ENCODE measurements at regions not wholly inside any gene's neighbourhood (a gene's known extent, or its start where the extent isn't known, plus 50 kb on each side); places are given as distances from the start of the nearest gene placed in this dataset.

DNA sequence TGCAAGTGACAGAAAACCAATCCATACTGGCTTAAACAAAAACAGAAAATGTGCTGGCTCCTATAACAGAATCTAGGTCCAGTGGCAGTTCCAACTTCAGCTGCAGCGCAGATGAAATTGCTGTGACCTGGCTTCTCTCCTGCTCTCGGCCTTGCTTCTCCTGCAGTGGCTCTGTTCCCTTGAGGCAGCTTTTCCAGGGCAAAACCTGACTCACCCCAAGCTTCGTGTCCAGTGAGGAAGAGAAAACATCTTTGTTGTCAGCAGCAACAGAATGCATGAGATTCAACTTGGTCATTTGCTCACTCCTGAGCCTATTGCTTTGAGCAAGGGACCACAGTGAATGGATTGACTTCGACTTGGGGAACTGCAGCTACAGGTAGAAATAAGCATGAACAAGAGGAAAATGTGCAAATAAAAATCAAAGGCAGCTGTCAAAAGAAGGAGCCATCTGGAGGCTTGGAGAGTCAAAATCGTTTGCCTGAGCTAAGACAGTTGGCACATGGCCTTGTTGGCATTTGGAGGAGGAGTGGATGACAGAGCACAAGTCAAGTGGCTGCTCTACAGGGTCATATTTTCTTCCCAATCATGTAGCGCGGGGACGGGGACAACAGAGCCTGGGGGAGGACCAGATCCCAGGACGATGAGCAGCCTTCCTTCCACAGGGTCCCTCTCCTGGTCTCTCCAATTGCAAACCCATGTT, 523.4 kb downstream of the FGF9 start:
- H3K27ac ChIP-seq = no peak overlapping the region
- TF ChIP-seq ZFX (IDR thresholded peaks at IDR 0.05; ENCODE audit: borderline replicate concordance) = no peak
- TF ChIP-seq, protein P1, sequence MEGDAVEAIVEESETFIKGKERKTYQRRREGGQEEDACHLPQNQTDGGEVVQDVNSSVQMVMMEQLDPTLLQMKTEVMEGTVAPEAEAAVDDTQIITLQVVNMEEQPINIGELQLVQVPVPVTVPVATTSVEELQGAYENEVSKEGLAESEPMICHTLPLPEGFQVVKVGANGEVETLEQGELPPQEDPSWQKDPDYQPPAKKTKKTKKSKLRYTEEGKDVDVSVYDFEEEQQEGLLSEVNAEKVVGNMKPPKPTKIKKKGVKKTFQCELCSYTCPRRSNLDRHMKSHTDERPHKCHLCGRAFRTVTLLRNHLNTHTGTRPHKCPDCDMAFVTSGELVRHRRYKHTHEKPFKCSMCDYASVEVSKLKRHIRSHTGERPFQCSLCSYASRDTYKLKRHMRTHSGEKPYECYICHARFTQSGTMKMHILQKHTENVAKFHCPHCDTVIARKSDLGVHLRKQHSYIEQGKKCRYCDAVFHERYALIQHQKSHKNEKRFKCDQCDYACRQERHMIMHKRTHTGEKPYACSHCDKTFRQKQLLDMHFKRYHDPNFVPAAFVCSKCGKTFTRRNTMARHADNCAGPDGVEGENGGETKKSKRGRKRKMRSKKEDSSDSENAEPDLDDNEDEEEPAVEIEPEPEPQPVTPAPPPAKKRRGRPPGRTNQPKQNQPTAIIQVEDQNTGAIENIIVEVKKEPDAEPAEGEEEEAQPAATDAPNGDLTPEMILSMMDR (IDR thresholded peaks at IDR 0.05) = no peak

DNA sequence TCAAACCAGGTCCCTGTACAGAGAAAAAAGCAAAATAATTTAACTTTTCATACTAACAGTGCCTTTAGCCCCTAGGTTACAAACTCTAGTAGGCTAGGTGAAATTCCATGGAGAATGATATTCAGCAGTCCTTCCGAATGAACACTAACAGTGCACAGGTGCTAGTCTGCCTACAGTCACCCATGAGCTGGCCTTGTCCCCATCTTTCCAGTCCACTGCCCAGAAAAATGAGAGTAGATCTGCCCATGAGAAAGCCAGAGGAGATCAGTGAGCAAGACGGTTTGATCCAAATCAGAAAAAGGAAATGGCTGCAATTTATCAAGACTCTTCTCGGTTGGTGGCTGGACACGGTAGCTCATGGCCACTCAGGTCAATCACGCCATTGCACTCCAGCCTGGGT, 524.9 kb downstream of the FGF9 start:
- no peak overlapping the region for H3K27ac ChIP-seq
- TF ChIP-seq ZFX (IDR thresholded peaks at IDR 0.05; ENCODE audit: borderline replicate concordance) = no peak
- TF ChIP-seq, protein P1 (IDR thresholded peaks at IDR 0.05) = no peak

DNA sequence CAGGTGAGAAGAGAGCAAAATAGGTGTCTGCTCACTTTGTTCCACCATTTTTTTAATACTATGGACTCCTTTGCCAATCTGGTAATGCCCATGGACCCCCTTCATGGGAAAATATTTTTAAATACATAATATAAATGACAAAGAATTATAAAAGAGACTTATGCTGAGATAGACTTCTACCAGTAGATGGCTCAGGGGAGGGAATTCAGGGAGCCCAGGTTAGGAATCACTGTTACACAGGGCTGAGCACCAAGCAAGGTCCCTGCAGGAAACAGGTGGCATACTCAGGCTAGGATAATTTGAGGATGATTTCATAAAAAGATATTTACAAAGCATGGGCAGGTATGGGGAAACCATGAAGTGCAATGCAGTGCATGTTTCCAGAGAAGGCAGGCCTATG, 525.9 kb downstream of the FGF9 start:
- TF ChIP-seq ZFX (IDR thresholded peaks at IDR 0.05; ENCODE audit: borderline replicate concordance) = no peak
- TF ChIP-seq, protein P1 (IDR thresholded peaks at IDR 0.05) = no peak
- no peak overlapping the region for H3K27ac ChIP-seq

DNA sequence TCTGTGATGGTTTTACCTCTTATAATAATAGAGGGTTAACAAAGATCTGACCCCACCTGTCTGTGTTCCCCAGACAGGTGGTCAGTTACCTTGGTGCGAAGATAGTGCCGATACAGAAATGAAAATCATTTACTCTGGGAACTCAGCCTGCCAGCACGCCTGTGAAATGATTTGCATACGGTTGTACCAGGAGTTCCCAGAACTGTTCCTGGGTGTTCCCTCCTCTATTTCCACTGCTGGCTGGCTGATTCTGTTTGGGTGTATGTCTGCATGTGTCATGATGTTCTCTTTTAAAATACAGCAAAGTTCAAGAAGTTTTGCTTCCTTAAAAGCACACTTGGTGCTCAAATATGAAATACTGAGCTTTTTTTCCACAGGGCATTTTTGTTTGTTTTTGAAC, 527.1 kb downstream of the FGF9 start:
- H3K27ac ChIP-seq = no peak overlapping the region
- TF ChIP-seq, protein P1 (IDR thresholded peaks at IDR 0.05) = no peak
- no peak for TF ChIP-seq ZFX (IDR thresholded peaks at IDR 0.05; ENCODE audit: borderline replicate concordance)

DNA sequence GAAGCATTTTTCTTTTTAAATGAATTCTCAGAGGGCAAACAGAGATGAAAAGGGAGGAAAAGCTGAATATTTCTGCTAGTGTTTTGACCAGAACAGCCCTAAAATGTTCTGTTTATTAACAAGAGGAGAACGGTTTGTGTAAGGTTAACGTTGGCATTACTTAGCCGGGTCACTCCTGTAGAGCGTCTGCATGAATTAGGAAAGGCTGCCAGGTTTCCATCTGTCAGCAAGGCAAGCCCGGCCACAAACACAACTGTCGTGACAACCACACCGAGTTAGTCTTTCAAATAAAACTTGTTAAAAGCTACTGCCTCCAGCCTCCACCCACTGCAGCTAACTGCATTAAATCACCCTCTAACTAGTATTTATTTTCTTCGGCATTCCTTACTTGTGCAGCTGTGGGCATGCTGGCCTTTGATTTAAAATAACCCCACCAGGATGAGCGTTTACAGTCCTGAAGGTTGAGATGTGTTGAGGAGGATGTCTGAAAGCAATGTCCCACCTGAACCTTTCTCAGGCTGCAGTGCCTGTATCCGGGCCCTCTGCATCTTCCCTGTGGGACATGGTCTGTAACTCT, 527.9 kb downstream of the FGF9 start:
- TF ChIP-seq, protein P1 (IDR thresholded peaks at IDR 0.05) = no peak
- TF ChIP-seq ZFX (IDR thresholded peaks at IDR 0.05; ENCODE audit: borderline replicate concordance) = no peak
- H3K27ac ChIP-seq = no peak overlapping the region

DNA sequence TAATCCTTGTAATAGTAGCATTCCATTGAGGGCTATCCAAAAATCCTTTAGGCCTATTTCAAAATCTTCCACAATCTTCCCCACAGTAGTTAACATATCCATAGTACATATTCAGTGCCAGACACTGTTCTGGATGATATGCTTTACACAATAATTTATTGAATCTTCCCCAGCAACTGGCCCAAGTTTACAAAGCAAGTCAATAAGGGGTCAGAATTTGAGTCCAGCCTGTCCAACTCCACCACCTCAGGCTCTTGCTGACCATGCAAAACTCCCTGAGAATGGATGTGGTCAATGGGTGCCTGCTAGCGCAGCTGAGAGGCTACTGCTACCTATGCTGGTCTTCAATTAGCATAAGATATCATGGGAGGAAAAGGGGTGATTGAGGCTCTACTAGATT, 529.6 kb downstream of the FGF9 start:
- no peak for TF ChIP-seq ZFX (IDR thresholded peaks at IDR 0.05; ENCODE audit: borderline replicate concordance)
- TF ChIP-seq, protein P1 (IDR thresholded peaks at IDR 0.05) = no peak
- H3K27ac ChIP-seq = no peak overlapping the region

DNA sequence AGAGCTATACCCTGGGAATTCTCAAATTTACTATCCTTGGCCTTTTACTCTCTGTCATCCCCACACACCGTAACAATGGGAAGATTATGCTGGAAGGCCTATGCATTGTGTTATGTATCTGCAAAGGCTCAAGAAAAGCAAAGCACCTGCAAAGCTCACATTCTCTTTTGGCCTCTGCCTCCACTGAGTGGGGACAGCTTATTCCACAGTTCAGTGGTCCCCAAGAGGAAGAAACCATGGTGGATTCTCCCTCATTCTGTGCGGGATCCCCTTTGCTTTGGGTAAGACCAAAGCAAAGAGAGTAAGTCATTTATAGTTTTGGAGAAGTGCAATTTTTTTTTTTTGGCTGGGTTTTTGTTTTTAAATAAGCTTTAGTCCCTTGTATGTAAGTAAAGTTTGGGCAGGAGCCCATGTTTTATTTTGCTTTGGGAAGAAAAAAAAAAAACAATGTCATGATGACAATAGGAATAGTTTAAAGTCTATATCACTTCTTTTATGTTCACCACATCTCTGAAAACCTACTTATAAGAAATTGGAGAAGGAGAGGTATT, 530.6 kb downstream of the FGF9 start:
- TF ChIP-seq, protein P1 (IDR thresholded peaks at IDR 0.05) = no peak
- TF ChIP-seq ZFX (IDR thresholded peaks at IDR 0.05; ENCODE audit: borderline replicate concordance) = no peak
- no peak overlapping the region for H3K27ac ChIP-seq

Measured in 22Rv1 (cell line).